CD4-positive, alpha-beta memory T cell (primary cell): ENCODE measurements at regions not wholly inside any gene's neighbourhood (a gene's known extent, or its start where the extent isn't known, plus 50 kb on each side); places are given as distances from the start of the nearest gene placed in this dataset.
A peak's percentile ranks its signal among the peaks of the same experiment; 100 is the strongest.

Experiments
- CTCF ChIA-PET: fragments of 350-600 bp; sonication (Branson Sonifier 250); formaldehyde crosslinking; loops from one replicate; lab custom pipeline; 2021; ENCODE audit warnings: inconsistent platforms; ENCODE audit not compliant: partially characterized antibody; lab: Charles Lee
- POLR2A ChIA-PET: fragments of 350-600 bp; sonication (Branson Sonifier 250); formaldehyde crosslinking; loops from one replicate; lab custom pipeline; 2021; ENCODE audit not compliant: partially characterized antibody; lab: Charles Lee
- DNase-seq, 5 donors: peaks; one replicate each; pipeline versions ENCODE4 v3.0.0 to v3.0.0-alpha.2; 2020 to 2022; ENCODE audit warnings: mixed read lengths in 1 of 5
- H3K27ac ChIP-seq: one replicate; pipeline ENCODE4 v1.7.0; 2013; ENCODE audit warnings: low read depth, low read length
- H3K27me3 ChIP-seq: 2 replicates; pipeline ENCODE4 v1.7.0; 2013; ENCODE audit warnings: mild to moderate bottlenecking, low read length, moderate library complexity; ENCODE audit not compliant: insufficient read depth
- H3K36me3 ChIP-seq: 2 replicates; pipeline ENCODE4 v1.7.0; 2013; ENCODE audit warnings: mild to moderate bottlenecking, low read length, moderate library complexity; ENCODE audit not compliant: insufficient read depth
- H3K4me1 ChIP-seq: 2 replicates; pipeline ENCODE4 v1.7.0; 2013; ENCODE audit warnings: mild to moderate bottlenecking, low read length, moderate library complexity; ENCODE audit not compliant: insufficient read depth
- H3K4me3 ChIP-seq, 2 donors: one replicate each; pipeline ENCODE4 v1.7.0; 2013; ENCODE audit warnings: low read length in 2 of 2, mild to moderate bottlenecking in 1 of 2
- H3K9me3 ChIP-seq, 2 donors: one replicate each; pipeline ENCODE4 v1.7.0; 2013; ENCODE audit warnings: low read length in 2 of 2, control low read depth in 1 of 2; ENCODE audit not compliant: control insufficient read depth in 1 of 2
- H3K27ac Mint-ChIP-seq, 7 donors: one replicate each; pipeline ENCODE4 v1.8.0; 2020 to 2021; ENCODE audit warnings: mixed read lengths in 7 of 7, mild to moderate bottlenecking in 6 of 7, inconsistent platforms in 3 of 7, moderate library complexity in 3 of 7
- H3K27me3 Mint-ChIP-seq, 2 donors: one replicate each; pipeline ENCODE4 v1.8.0; 2020 to 2021; ENCODE audit warnings: mixed read lengths in 2 of 2
- H3K36me3 Mint-ChIP-seq, 2 donors: one replicate each; pipeline ENCODE4 v1.8.0; 2020 to 2021; ENCODE audit warnings: mixed read lengths in 2 of 2, inconsistent platforms in 1 of 2, mild to moderate bottlenecking in 1 of 2
- H3K4me1 Mint-ChIP-seq, 4 donors: one replicate each; pipeline ENCODE4 v1.8.0; 2020 to 2021; ENCODE audit warnings: mixed read lengths in 4 of 4, mild to moderate bottlenecking in 1 of 4
- H3K4me3 Mint-ChIP-seq, 8 donors: one replicate each; pipeline ENCODE4 v1.8.0; 2020 to 2021; ENCODE audit warnings: mixed read lengths in 8 of 8, mild to moderate bottlenecking in 7 of 8, moderate library complexity in 6 of 8, inconsistent platforms in 3 of 8
- H3K9me3 Mint-ChIP-seq, 8 donors: one replicate each; pipeline ENCODE4 v1.8.0; 2020 to 2021; ENCODE audit warnings: mixed read lengths in 8 of 8, mild to moderate bottlenecking in 5 of 8, inconsistent platforms in 3 of 8, moderate library complexity in 1 of 8
- intact Hi-C: fragments of 100-400 bp; cut with micrococcal nuclease; formaldehyde crosslinking; loops from one replicate; pipeline ENCODE4 v1.15.1; 2023

GRCh38 chr10:60448246-60448645, 58.6 kb upstream of the ANK3 start:
- H3K27ac ChIP-seq: no peak overlapping the region
- ChIA-PET POLR2A (no interaction called here), CTCF (no interaction called here)
- Mint-ChIP-seq H3K27ac (peak overlapping the region in 2 of 7 donors; percentile 1 to 25), H3K36me3 (peaks cover 0 to 7% of the 10 kb centered on the region in 2 donors), H3K4me3 (no peak overlapping the region), H3K9me3 (no peaks in the 10 kb centered on the region), H3K4me1 (peaks cover 18 to 25% (median 21%) of the 10 kb centered on the region in 4 donors), H3K27me3 (no peaks in the 10 kb centered on the region)
- H3K4me3 ChIP-seq: no peak overlapping the region
- intact Hi-C loops: no loop called here
- H3K27me3 ChIP-seq: no peaks in the 10 kb centered on the region
- peaks cover 12% of the 10 kb centered on the region for H3K4me1 ChIP-seq
- H3K9me3 ChIP-seq: no peaks in the 10 kb centered on the region
- no peak for DNase-seq
- no peaks in the 10 kb centered on the region for H3K36me3 ChIP-seq

DNA sequence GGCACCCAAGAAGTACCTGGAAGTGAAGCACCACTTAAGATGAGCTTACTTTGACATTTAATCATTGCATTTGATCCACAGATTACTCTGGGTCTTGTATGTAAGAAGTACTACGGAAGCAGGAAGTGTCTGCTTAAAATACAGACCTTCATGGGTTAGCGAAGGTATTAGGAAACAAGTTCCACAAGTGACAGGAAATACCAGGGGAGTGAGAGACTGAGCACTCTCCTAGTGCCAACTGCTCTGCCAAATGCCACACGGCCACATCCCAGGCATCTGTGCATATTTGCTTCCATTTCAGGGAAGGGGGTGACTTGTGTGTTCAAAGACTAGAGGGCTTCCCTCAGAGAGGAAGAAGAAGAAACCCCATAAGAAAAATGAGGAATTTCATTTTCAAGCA, 57.2 kb upstream of the ANK3 start:
- H3K4me1 ChIP-seq: peaks cover 12% of the 10 kb centered on the region
- Mint-ChIP-seq H3K4me1 (peaks cover 17 to 25% (median 21%) of the 10 kb centered on the region in 4 donors), H3K27me3 (no peaks in the 10 kb centered on the region), H3K36me3 (peaks cover 0 to 3% of the 10 kb centered on the region in 2 donors), H3K9me3 (no peaks in the 10 kb centered on the region), H3K27ac (peak overlapping the region in 5 of 7 donors; percentile 5 to 61 (median 38)), H3K4me3 (peak overlapping the region in 4 of 8 donors; percentile 14 to 56 (median 28))
- H3K4me3 ChIP-seq: no peak overlapping the region
- ChIA-PET CTCF (interaction anchor here (1.0 to 4.9 kb wide), 3 partner anchors 11 to 322 kb away, joined by 3 to 62 read pairs (median 13); no protein-coding TSS in a partner anchor), POLR2A (no interaction called here)
- H3K9me3 ChIP-seq: no peaks in the 10 kb centered on the region
- no peaks in the 10 kb centered on the region for H3K36me3 ChIP-seq
- intact Hi-C loops: no loop called here
- no peaks in the 10 kb centered on the region for H3K27me3 ChIP-seq
- peak in 1 of 5 donors; percentile 3 for DNase-seq
- no peak overlapping the region for H3K27ac ChIP-seq

DNA sequence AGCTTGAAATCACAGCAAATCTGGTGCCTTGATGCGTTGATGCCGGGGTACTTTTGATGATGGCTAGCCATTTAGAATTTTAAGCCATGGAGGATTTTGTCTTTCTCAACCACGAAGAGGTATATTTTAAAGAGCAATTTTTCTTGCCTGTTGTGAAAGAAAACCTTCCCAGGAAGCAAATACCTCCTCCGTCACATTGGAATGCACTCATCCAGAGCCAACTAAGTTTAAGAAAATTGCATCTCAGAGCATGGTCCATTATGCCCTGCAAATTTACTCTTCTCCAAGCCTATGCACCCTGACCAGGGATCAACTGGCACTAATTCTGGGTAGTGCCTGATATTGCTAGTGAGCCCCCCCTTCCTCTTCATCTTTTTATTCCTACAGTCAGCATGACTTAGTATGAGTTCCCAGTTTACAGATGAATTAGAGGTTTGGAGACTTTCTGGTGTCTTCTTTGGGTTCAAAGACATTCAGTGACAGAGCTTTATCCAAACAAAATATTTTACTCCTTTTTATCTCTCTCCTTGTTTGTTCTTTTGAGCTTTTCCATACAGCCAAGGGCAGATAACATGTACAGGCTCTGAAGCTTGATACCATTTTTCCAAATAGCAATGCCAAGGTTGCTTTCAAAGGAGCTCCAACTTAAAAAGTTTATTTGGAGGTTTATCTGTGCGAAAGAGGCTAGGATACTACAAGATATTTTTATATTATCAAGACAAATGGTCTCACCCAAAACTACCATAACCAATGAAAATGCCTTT, 56.6 kb upstream of the ANK3 start:
- H3K27me3 Mint-ChIP-seq: no peaks in the 10 kb centered on the region
- H3K4me1 ChIP-seq: peaks cover 12% of the 10 kb centered on the region
- H3K9me3 Mint-ChIP-seq: no peaks in the 10 kb centered on the region
- no peaks in the 10 kb centered on the region for H3K9me3 ChIP-seq
- peaks cover 0 to 3% of the 10 kb centered on the region in 2 donors for H3K36me3 Mint-ChIP-seq
- no peaks in the 10 kb centered on the region for H3K27me3 ChIP-seq
- H3K4me3 ChIP-seq: no peak overlapping the region
- DNase-seq: no peak
- peak overlapping the region in 3 of 7 donors; percentile 5 to 51 (median 44) for H3K27ac Mint-ChIP-seq
- CTCF ChIA-PET: interaction anchor here (1.0 to 4.9 kb wide), 3 partner anchors 10 to 322 kb away, joined by 3 to 62 read pairs (median 13); no protein-coding TSS in a partner anchor
- H3K4me1 Mint-ChIP-seq: peaks cover 17 to 25% (median 21%) of the 10 kb centered on the region in 4 donors
- no peak overlapping the region for H3K4me3 Mint-ChIP-seq
- intact Hi-C loops: no loop called here
- no peaks in the 10 kb centered on the region for H3K36me3 ChIP-seq
- POLR2A ChIA-PET: no interaction called here
- no peak overlapping the region for H3K27ac ChIP-seq

- no peak overlapping the region for H3K27ac ChIP-seq
- H3K9me3 ChIP-seq: no peaks in the 10 kb centered on the region
- ChIA-PET POLR2A (no interaction called here), CTCF (interaction anchor here (0.7 to 4.9 kb wide), 7 partner anchors 9 to 324 kb away, joined by 3 to 62 read pairs (median 3); no protein-coding TSS in a partner anchor)
- no peaks in the 10 kb centered on the region for H3K27me3 ChIP-seq
- Mint-ChIP-seq H3K9me3 (no peaks in the 10 kb centered on the region), H3K4me3 (no peak overlapping the region), H3K36me3 (peaks cover 0 to 1% of the 10 kb centered on the region in 2 donors), H3K4me1 (peaks cover 18 to 25% (median 19%) of the 10 kb centered on the region in 4 donors), H3K27me3 (no peaks in the 10 kb centered on the region), H3K27ac (no peak overlapping the region)
- no peak overlapping the region for H3K4me3 ChIP-seq
- intact Hi-C loops: loop anchor here (2.0 kb wide), 1 partner anchor 202 kb away; no protein-coding TSS in a partner anchor
- no peaks in the 10 kb centered on the region for H3K36me3 ChIP-seq
- H3K4me1 ChIP-seq: peaks cover 12% of the 10 kb centered on the region
- no peak for DNase-seq
These were observed 54.9 kb upstream of the ANK3 start for GRCh38 chr10:60444494-60445064.

DNA sequence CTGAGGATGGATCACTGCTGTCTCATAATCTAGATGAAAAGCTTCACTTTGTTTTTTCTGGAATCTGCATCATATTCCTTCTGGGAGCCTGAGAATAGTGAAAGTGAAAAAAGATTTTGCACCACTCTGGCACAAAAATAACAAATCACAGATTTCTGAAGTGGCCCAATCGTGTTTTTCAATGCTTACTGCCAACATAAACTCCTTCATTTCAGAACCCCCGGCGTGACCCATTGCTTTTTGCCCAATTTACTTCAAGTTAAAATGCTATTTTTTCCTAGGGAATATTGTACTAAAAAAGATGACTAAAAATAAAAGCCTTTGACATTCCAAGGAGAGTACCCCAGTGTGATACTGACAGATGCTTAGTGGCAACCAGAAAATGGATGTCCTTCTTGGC, 53.7 kb upstream of the ANK3 start:
- no peak overlapping the region for H3K27ac Mint-ChIP-seq
- Histone ChIP-seq H3K36me3 (no peaks in the 10 kb centered on the region), H3K27ac (no peak overlapping the region), H3K27me3 (no peaks in the 10 kb centered on the region), H3K4me1 (peaks cover 12% of the 10 kb centered on the region), H3K4me3 (no peak overlapping the region), H3K9me3 (no peaks in the 10 kb centered on the region)
- no peaks in the 10 kb centered on the region for H3K27me3 Mint-ChIP-seq
- no peaks in the 10 kb centered on the region for H3K9me3 Mint-ChIP-seq
- ChIA-PET CTCF (interaction anchor here (1.1 to 4.9 kb wide), 2 partner anchors 20 to 325 kb away, joined by 3 to 62 read pairs; no protein-coding TSS in a partner anchor), POLR2A (no interaction called here)
- DNase-seq: no peak
- H3K36me3 Mint-ChIP-seq: peaks cover 1 to 3% of the 10 kb centered on the region in 2 donors
- intact Hi-C loops: loop anchor here (1.0 kb wide), 1 partner anchor 325 kb away; no protein-coding TSS in a partner anchor
- H3K4me3 Mint-ChIP-seq: no peak overlapping the region
- peaks cover 15 to 20% (median 17%) of the 10 kb centered on the region in 4 donors for H3K4me1 Mint-ChIP-seq

- Histone ChIP-seq H3K4me3 (no peak overlapping the region), H3K36me3 (no peaks in the 10 kb centered on the region), H3K4me1 (peaks cover under 1% of the 10 kb centered on the region), H3K27me3 (no peaks in the 10 kb centered on the region), H3K27ac (no peak overlapping the region), H3K9me3 (no peaks in the 10 kb centered on the region)
- POLR2A ChIA-PET: no interaction called here
- no peak for DNase-seq
- H3K36me3 Mint-ChIP-seq: peaks cover 1 to 4% of the 10 kb centered on the region in 2 donors
- H3K27ac Mint-ChIP-seq: no peak overlapping the region
- intact Hi-C loops: no loop called here
- H3K9me3 Mint-ChIP-seq: no peaks in the 10 kb centered on the region
- H3K4me3 Mint-ChIP-seq: no peak overlapping the region
- CTCF ChIA-PET: interaction anchor here (1.8 kb wide), 1 partner anchor 329 kb away, joined by 6 read pairs; no protein-coding TSS in a partner anchor
- H3K4me1 Mint-ChIP-seq: peaks cover under 1 to 4% (median 3%) of the 10 kb centered on the region in 4 donors
- H3K27me3 Mint-ChIP-seq: no peaks in the 10 kb centered on the region
These were observed 51.8 kb upstream of the ANK3 start for GRCh38 chr10:60441515-60441914.

DNA sequence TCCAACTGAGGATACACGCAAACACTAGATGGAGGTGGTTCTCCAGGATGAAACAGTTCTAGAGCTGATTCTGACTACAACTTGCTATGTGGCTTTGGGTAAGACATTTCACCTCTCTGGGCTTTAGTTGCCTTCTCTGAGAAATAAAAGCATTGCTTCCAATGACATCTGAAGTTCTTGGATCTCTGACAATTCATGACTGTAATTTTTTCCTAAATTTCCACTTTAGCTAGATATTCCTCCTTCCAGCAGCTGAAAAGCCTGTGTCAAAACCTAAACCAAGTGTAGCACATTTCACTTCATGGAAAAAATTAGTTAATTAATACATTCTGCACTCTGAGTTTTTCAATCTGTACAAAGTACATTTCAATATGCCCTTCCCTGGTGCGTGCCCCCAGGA, 50.0 kb upstream of the ANK3 start:
- Mint-ChIP-seq H3K9me3 (no peaks in the 10 kb centered on the region), H3K27me3 (no peaks in the 10 kb centered on the region), H3K4me1 (peaks cover 0 to 2% (median under 1%) of the 10 kb centered on the region in 4 donors), H3K4me3 (no peak overlapping the region), H3K36me3 (peaks cover 1 to 4% of the 10 kb centered on the region in 2 donors), H3K27ac (no peak overlapping the region)
- DNase-seq: no peak
- intact Hi-C loops: loop anchor here (10.0 kb wide), 1 partner anchor 325 kb away; no protein-coding TSS in a partner anchor
- Histone ChIP-seq H3K27ac (no peak overlapping the region), H3K4me3 (no peak overlapping the region), H3K27me3 (no peaks in the 10 kb centered on the region), H3K9me3 (no peaks in the 10 kb centered on the region), H3K4me1 (no peaks in the 10 kb centered on the region), H3K36me3 (no peaks in the 10 kb centered on the region)
- POLR2A ChIA-PET: no interaction called here
- CTCF ChIA-PET: no interaction called here
